H9 (cell line): ENCODE measurements at regions not wholly inside any gene's neighbourhood (a gene's known extent, or its start where the extent isn't known, plus 50 kb on each side); places are given as distances from the start of the nearest gene placed in this dataset.

Source experiments
- DNase-seq: peaks from one replicate; pipeline ENCODE4 v3.0.0-alpha.2; 2017
- H2AFZ ChIP-seq: one replicate; pipeline ENCODE4 v1.6.1; 2013; ENCODE audit warnings: mild to moderate bottlenecking, low read length, control low read depth, moderate library complexity
- H2AK5ac ChIP-seq: 2 replicates; pipeline ENCODE4 v1.6.1; 2013; ENCODE audit warnings: low read length, control low read depth, mixed read lengths; ENCODE audit not compliant: insufficient read length
- H2BK120ac ChIP-seq: one replicate; pipeline ENCODE4 v1.6.1; 2013; ENCODE audit warnings: low read depth, mild to moderate bottlenecking, low read length, control low read depth, inconsistent platforms; ENCODE audit not compliant: poor library complexity, severe bottlenecking
- H2BK12ac ChIP-seq: 2 replicates; pipeline ENCODE4 v1.6.1; 2013; ENCODE audit warnings: low read length, control low read depth, mixed read lengths, low read depth; ENCODE audit not compliant: insufficient read length
- H2BK15ac ChIP-seq: 2 replicates; pipeline ENCODE4 v1.6.1; 2013; ENCODE audit warnings: low read depth, low read length, control low read depth
- H2BK20ac ChIP-seq: one replicate; pipeline ENCODE4 v1.6.1; 2013; ENCODE audit warnings: low read depth, mild to moderate bottlenecking, low read length, control low read depth, inconsistent platforms; ENCODE audit not compliant: poor library complexity, severe bottlenecking
- H2BK5ac ChIP-seq: 2 replicates; pipeline ENCODE4 v1.6.1; 2013; ENCODE audit warnings: low read length, control low read depth, mixed read lengths; ENCODE audit not compliant: insufficient read length
- H3K14ac ChIP-seq: 2 replicates; pipeline ENCODE4 v1.6.1; 2013; ENCODE audit warnings: low read length, control low read depth; ENCODE audit not compliant: insufficient read depth
- H3K18ac ChIP-seq: 2 replicates; pipeline ENCODE4 v1.6.1; 2013; ENCODE audit warnings: low read depth, mild to moderate bottlenecking, mixed read lengths, low read length, control low read depth; ENCODE audit not compliant: insufficient read length
- H3K23ac ChIP-seq: 2 replicates; pipeline ENCODE4 v1.6.1; 2013; ENCODE audit warnings: low read length, control low read depth, mixed read lengths, low read depth; ENCODE audit not compliant: insufficient read length
- H3K23me2 ChIP-seq: 2 replicates; pipeline ENCODE4 v1.6.1; 2013; ENCODE audit warnings: low read depth, mild to moderate bottlenecking, mixed read lengths, low read length, control low read depth; ENCODE audit not compliant: insufficient read length, poor library complexity, severe bottlenecking
- H3K27ac ChIP-seq: 2 replicates; pipeline ENCODE4 v1.5.1; 2013; ENCODE audit warnings: low read length, control low read depth, mixed read lengths, low read depth; ENCODE audit not compliant: insufficient read length
- H3K27me3 ChIP-seq: 2 replicates; pipeline ENCODE4 v1.6.1; 2013; ENCODE audit warnings: low read length, control low read depth, inconsistent platforms; ENCODE audit not compliant: insufficient read depth
- H3K4ac ChIP-seq: 2 replicates; pipeline ENCODE4 v1.6.1; 2013; ENCODE audit warnings: low read depth, mild to moderate bottlenecking, control low read depth, inconsistent platforms, low read length, moderate library complexity
- H3K4me1 ChIP-seq: 2 replicates; pipeline ENCODE4 v1.6.1; 2013; ENCODE audit warnings: low read length, control low read depth, inconsistent platforms; ENCODE audit not compliant: insufficient read depth
- H3K4me2 ChIP-seq: 2 replicates; pipeline ENCODE4 v1.6.1; 2013; ENCODE audit warnings: low read length, control low read depth, mixed read lengths; ENCODE audit not compliant: insufficient read length, insufficient read depth
- H3K56ac ChIP-seq: 2 replicates; pipeline ENCODE4 v1.6.1; 2013; ENCODE audit warnings: low read depth, mild to moderate bottlenecking, mixed read lengths, low read length, control low read depth; ENCODE audit not compliant: insufficient read length
- H3K79me1 ChIP-seq: 2 replicates; pipeline ENCODE4 v1.6.1; 2013; ENCODE audit warnings: low read depth, mild to moderate bottlenecking, moderate library complexity, low read length, control low read depth, inconsistent platforms; ENCODE audit not compliant: insufficient read depth, poor library complexity, severe bottlenecking
- H3K79me2 ChIP-seq: 2 replicates; pipeline ENCODE4 v1.6.1; 2013; ENCODE audit warnings: low read length, control low read depth, inconsistent platforms; ENCODE audit not compliant: insufficient read depth
- H3K9ac ChIP-seq: 2 replicates; pipeline ENCODE4 v1.6.1; 2013; ENCODE audit warnings: low read length, control low read depth, mixed read lengths; ENCODE audit not compliant: insufficient read length; ENCODE audit errors: extremely low read depth
- H3K9me3 ChIP-seq: one replicate; pipeline ENCODE4 v1.6.1; 2013; ENCODE audit warnings: low read depth, low read length, inconsistent platforms; ENCODE audit not compliant: control insufficient read depth
- H3T11ph ChIP-seq: one replicate; pipeline ENCODE4 v1.6.1; 2013; ENCODE audit warnings: mild to moderate bottlenecking, low read length, control low read depth, inconsistent platforms
- H4K20me1 ChIP-seq: one replicate; pipeline ENCODE4 v1.6.1; 2013; ENCODE audit not compliant: control insufficient read depth, insufficient read length, insufficient read depth
- H4K5ac ChIP-seq: 2 replicates; pipeline ENCODE4 v1.6.1; 2013; ENCODE audit warnings: low read depth, mild to moderate bottlenecking, mixed read lengths, low read length, control low read depth; ENCODE audit not compliant: insufficient read length
- H4K8ac ChIP-seq: replicated peaks from 2 replicates; pipeline ENCODE4 v1.6.1; 2013; ENCODE audit warnings: low read length, control low read depth, mixed read lengths, low read depth; ENCODE audit not compliant: insufficient read length
- H4K91ac ChIP-seq: 2 replicates; pipeline ENCODE4 v1.6.1; 2013; ENCODE audit warnings: low read depth, mild to moderate bottlenecking, moderate library complexity, mixed read lengths, low read length, control low read depth; ENCODE audit not compliant: insufficient read length
- H3K27ac Mint-ChIP-seq, 3 experiments: 2 replicates in 2 of 3; 3 replicates in 1 of 3; pipeline ENCODE4 v1.8.0; 2020 to 2021; ENCODE audit warnings: mixed read lengths in 3 of 3, mild to moderate bottlenecking in 1 of 3, moderate library complexity in 1 of 3
- H3K27me3 Mint-ChIP-seq: 2 replicates; pipeline ENCODE4 v1.8.0; 2021; ENCODE audit warnings: low read depth, mild to moderate bottlenecking, moderate library complexity, mixed read lengths
- H3K36me3 Mint-ChIP-seq, 3 experiments: 2 replicates in 2 of 3; 3 replicates in 1 of 3; pipeline ENCODE4 v1.8.0; 2020 to 2021; ENCODE audit warnings: low read depth in 3 of 3, mixed read lengths in 3 of 3; ENCODE audit not compliant: insufficient read depth in 1 of 3
- H3K4me1 Mint-ChIP-seq, 2 experiments: 2 replicates each; pipeline ENCODE4 v1.8.0; 2020; ENCODE audit warnings: mixed read lengths in 2 of 2
- H3K4me3 Mint-ChIP-seq, 2 experiments: 2 replicates in 1 of 2; 3 replicates in 1 of 2; pipeline ENCODE4 v1.8.0; 2020 to 2021; ENCODE audit warnings: mild to moderate bottlenecking in 2 of 2, mixed read lengths in 2 of 2, moderate library complexity in 1 of 2
- H3K9me3 Mint-ChIP-seq, 2 experiments: 2 replicates in 1 of 2; 3 replicates in 1 of 2; pipeline ENCODE4 v1.8.0; 2020; ENCODE audit warnings: mild to moderate bottlenecking in 2 of 2, mixed read lengths in 2 of 2, moderate library complexity in 1 of 2
- CTCF ChIP-seq: fragments of 200-600 bp; sonication (generic); conservative IDR thresholded peaks from 3 replicates; pipeline ENCODE4 v1.8.0; 2021; ENCODE audit warnings: antibody characterized with exemption, mild to moderate bottlenecking
- WGBS: extraction: QIAGEN DNeasy Blood & Tissue Kit; methylation state at CpG from one replicate; pipeline ENCODE4 v1.1.7; 2013; ENCODE audit warnings: missing lambda C conversion rate, low lambda C conversion rate, mixed read lengths; ENCODE audit not compliant: insufficient read length; ENCODE audit errors: extremely low coverage; 5-methylcytosine and 5-hydroxymethylcytosine counted together

DNA sequence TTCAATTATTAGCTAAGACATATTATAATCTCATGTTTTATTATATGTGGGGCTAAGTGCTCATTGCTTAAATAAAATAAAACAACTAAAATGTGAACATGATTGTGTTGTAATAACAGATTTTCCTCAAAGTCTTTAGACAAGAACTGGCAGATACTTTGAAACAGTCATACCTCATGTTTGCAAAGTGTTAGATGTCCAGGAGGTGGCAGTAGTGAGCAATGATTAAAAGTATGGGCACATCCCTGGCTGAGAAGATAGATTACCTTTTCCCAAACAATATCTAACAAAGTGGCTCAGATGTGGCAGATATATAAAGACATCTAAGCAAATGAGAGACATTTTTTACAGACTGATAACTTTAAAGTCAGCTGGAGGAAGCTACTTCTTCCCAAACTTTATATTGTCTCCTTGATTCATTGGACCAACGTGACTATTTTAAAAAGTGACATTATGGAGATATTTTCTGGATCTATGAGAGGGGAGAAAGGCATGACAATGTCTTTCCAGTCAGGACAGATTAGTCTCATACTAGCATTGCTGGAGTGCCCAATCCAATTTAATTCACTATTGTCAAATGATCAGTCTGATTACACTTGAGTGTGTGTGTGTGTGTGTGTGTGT lies 269.8 kb downstream of the S1PR1 start:
- Histone ChIP-seq H3K18ac (no peak overlapping the region), H3K79me2 (no peaks in the 10 kb centered on the region), H3K4ac (no peak overlapping the region), H3T11ph (no peak overlapping the region), H3K4me1 (no peaks in the 10 kb centered on the region), H3K9me3 (no peaks in the 10 kb centered on the region), H3K23me2 (no peaks in the 10 kb centered on the region), H4K5ac (no peak overlapping the region), H3K27ac (no peak overlapping the region), H2BK120ac (no peak overlapping the region), H2BK15ac (no peak overlapping the region), H3K56ac (no peak overlapping the region), H4K8ac (no peak overlapping the region), H3K79me1 (no peaks in the 10 kb centered on the region), H2BK20ac (no peak overlapping the region), H3K23ac (no peak overlapping the region), H2BK5ac (no peak overlapping the region), H3K27me3 (no peaks in the 10 kb centered on the region), H3K14ac (no peak overlapping the region), H4K91ac (no peak overlapping the region), H2BK12ac (no peak overlapping the region), H3K4me2 (no peak overlapping the region), H4K20me1 (no peaks in the 10 kb centered on the region), H2AK5ac (no peak overlapping the region), H3K9ac (no peak overlapping the region), H2AFZ (no peak overlapping the region)
- Mint-ChIP-seq H3K4me1 (no peaks in the 10 kb centered on the region), H3K36me3 (no peaks in the 10 kb centered on the region), H3K4me3 (no peak overlapping the region), H3K9me3 (no peaks in the 10 kb centered on the region), H3K27me3 (no peaks in the 10 kb centered on the region), H3K27ac (no peak overlapping the region)
- peak; percentile 78 for TF ChIP-seq CTCF
- WGBS = no CpG with 5 or more reads among the region's 1 CpG
- no peak for DNase-seq
